22Rv1 (cell line): ENCODE measurements at regions not wholly inside any gene's neighbourhood (a gene's known extent, or its start where the extent isn't known, plus 50 kb on each side); places are given as distances from the start of the nearest gene placed in this dataset.

Source experiments
- H3K27ac ChIP-seq: fragments of 450-650 bp; 2 replicates; pipeline ENCODE4 v1.5.1; 2017
- CTCF ChIP-seq: fragments of 450-650 bp; IDR thresholded peaks from 2 replicates; pipeline ENCODE4 v1.5.1; 2017; ENCODE audit warnings: mild to moderate bottlenecking
- ZFX ChIP-seq: fragments of 450-650 bp; IDR thresholded peaks from 2 replicates; pipeline ENCODE4 v1.6.1; 2017; ENCODE audit warnings: antibody characterized with exemption, borderline replicate concordance

- TF ChIP-seq CTCF (no peak), ZFX (no peak)
- no peak overlapping the region for H3K27ac ChIP-seq
These were observed 80.0 kb downstream of the GALR1 start for GRCh38 chr18:77329651-77330050.

DNA sequence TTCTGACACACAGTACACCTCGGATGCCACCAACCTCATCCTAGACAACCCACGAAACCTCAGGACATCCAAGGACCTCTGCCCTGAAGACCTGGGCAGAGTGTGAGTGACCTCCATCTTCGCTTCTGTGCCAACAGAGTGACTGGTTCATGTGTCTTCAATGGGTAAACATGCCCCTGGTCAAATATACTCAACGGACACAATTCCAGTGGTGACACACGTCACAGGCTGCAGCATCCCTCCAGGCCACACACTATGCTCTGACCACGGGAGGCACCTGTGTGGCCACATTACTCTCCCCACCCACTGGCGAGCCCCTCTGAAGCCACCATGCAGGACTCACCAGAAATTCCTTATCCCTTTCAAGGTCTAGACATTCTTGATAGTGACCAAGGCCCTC is 85.2 kb downstream of the GALR1 start:
- TF ChIP-seq ZFX (no peak), CTCF (no peak)
- H3K27ac ChIP-seq: no peak overlapping the region

- H3K27ac ChIP-seq: no peak overlapping the region
- TF ChIP-seq ZFX (no peak), CTCF (no peak)
These were observed 88.0 kb downstream of the GALR1 start for GRCh38 chr18:77337604-77338003.

- H3K27ac ChIP-seq: no peak overlapping the region
- no peak for TF ChIP-seq ZFX
- no peak for TF ChIP-seq CTCF
These were observed 89.4 kb downstream of the GALR1 start for GRCh38 chr18:77339093-77339492.

DNA sequence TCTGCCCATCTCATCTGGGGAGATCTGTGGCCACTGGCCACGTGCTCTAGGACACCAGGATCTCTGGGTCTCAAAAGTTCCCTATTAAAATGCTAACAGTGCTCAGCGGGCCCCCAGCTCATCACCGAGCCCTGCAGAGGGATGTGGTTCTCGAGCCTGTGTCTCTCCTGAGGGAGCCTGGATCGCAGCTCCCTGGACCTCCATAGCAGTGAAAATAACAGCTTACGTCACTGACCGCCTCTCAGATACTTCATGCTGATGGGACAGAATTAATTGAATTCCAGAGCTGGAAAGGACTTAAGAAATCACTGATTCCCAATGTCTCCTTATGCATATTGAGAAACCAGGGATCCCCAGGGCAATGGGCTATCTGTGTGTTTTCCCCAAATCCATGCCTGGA is 90.0 kb downstream of the GALR1 start:
- TF ChIP-seq ZFX (no peak), CTCF (no peak)
- H3K27ac ChIP-seq: no peak overlapping the region

- TF ChIP-seq CTCF (no peak), ZFX (no peak)
- H3K27ac ChIP-seq: no peak overlapping the region
These were observed 91.2 kb downstream of the GALR1 start for GRCh38 chr18:77340815-77341214.

DNA sequence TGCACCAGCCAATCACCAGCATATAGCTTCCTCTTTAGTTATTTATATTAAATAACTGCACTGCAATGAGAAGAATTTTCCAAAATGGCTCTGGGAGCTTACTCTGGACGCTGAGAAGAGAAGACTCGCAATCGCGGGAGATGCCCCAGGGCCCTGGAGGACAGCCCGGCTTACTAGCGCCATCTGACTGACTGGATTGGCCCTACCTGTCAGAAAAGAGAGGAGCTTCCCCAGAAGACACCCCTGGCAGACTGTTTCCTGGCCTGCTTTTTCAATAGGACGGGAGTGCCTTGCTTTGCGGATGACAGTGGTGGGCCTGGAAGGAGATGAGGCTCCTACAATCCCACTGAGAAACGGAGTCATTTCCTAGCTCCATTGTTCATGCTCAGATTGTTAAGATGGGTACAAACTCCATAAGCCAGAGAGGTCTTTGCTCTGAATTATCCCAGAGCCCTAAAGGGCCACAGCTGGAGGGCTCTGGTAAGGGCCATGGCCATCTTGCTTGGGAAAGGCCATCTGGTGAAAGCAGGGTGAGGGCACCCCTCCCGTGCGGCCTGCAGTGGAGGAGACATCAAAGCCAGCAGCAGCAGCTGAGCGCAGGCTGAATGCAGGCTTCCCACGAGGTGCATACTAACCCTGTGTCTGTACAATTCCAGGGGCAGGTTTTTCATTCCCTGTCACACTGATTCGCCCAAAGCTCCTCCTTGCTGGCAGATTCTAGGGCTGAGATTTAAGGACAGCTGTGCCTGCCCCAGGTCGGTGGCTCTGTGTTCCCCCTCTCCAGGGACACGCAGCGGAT is 92.1 kb downstream of the GALR1 start:
- no peak for TF ChIP-seq ZFX
- no peak for TF ChIP-seq CTCF
- no peak overlapping the region for H3K27ac ChIP-seq
